AG10803 (cell line): ENCODE measurements at regions not wholly inside any gene's neighbourhood (a gene's known extent, or its start where the extent isn't known, plus 50 kb on each side); places are given as distances from the start of the nearest gene placed in this dataset.
A peak's percentile ranks its signal among the peaks of the same experiment; 100 is the strongest.
"Not testable (repeated sequence)": the region's sequence is repeated elsewhere in the genome, so short reads cannot be mapped to it uniquely, and the experiment has no call there.

ENCODE experiments used
- DNase-seq: peaks from one replicate; pipeline ENCODE4 v3.0.0; 2010; ENCODE audit warnings: low read depth
- H3K4me3 ChIP-seq: 2 replicates; pipeline ENCODE4 v1.5.1; 2011; ENCODE audit warnings: mild to moderate bottlenecking, low read length, control low read depth
- CTCF ChIP-seq: conservative IDR thresholded peaks from 2 replicates; pipeline ENCODE4 v1.5.1; 2011; ENCODE audit warnings: mild to moderate bottlenecking, low read length, control low read depth, inconsistent platforms

GRCh38 chr3:191020730-191021396 is 158.4 kb upstream of the GMNC start:
- DNase-seq = peak; percentile 30
- TF ChIP-seq CTCF = no peak
- H3K4me3 ChIP-seq = no peak overlapping the region

- no peak for DNase-seq
- TF ChIP-seq CTCF = no peak
- H3K4me3 ChIP-seq = no peak overlapping the region
These were observed 157.4 kb upstream of the GMNC start for GRCh38 chr3:191019855-191020254.

GRCh38 chr3:191015960-191016359 is 153.5 kb upstream of the GMNC start:
- not testable (repeated sequence) for DNase-seq, H3K4me3 ChIP-seq

- no peak for TF ChIP-seq CTCF
- DNase-seq = no peak
- H3K4me3 ChIP-seq = no peak overlapping the region
These were observed 145.6 kb upstream of the GMNC start for GRCh38 chr3:191008074-191008473.

GRCh38 chr3:191005790-191006189 is 143.3 kb upstream of the GMNC start:
- TF ChIP-seq CTCF = no peak
- no peak for DNase-seq
- no peak overlapping the region for H3K4me3 ChIP-seq

- no peak for DNase-seq
- H3K4me3 ChIP-seq = no peak overlapping the region
- no peak for TF ChIP-seq CTCF
These were observed 141.2 kb upstream of the GMNC start for GRCh38 chr3:191003742-191004141.

- no peak overlapping the region; the same call in 1 of the 2 replicates for H3K4me3 ChIP-seq
- TF ChIP-seq CTCF = no peak
- DNase-seq = no peak
These were observed 133.8 kb upstream of the GMNC start for GRCh38 chr3:190996181-190996775.
